HG03064 (cell line): ENCODE measurements at regions not wholly inside any gene's neighbourhood (a gene's known extent, or its start where the extent isn't known, plus 50 kb on each side); places are given as distances from the start of the nearest gene placed in this dataset.

ENCODE experiments used
- ATAC-seq: cut with Tn5 transposase; IDR thresholded peaks from one replicate; pipeline ENCODE4 v1.9.1; 2021; ENCODE audit warnings: low read depth; ENCODE audit not compliant: unreplicated experiment

GRCh38 chr14:66380143-66380542 is 106.0 kb upstream of the CCDC196 start:
- ATAC-seq = no peak

DNA sequence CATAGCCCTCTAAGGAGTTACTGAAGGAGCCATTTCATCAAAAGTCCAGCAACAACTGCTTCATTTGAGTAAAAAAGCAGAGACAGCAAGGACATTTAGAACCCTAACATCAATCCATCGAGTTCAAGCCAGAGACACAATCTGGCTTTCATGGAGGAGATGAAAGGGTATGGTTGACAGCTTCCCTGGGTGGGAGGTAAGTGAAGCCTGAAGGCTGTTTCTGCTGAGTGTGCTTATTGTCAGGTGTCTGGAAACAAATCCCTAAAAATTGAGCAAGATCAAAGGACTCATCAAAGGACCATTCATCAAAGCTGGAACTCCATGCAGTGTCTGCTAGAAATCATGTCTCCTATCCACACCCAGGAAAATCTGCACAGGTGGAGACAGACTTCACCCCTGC is 104.4 kb upstream of the CCDC196 start:
- no peak for ATAC-seq

DNA sequence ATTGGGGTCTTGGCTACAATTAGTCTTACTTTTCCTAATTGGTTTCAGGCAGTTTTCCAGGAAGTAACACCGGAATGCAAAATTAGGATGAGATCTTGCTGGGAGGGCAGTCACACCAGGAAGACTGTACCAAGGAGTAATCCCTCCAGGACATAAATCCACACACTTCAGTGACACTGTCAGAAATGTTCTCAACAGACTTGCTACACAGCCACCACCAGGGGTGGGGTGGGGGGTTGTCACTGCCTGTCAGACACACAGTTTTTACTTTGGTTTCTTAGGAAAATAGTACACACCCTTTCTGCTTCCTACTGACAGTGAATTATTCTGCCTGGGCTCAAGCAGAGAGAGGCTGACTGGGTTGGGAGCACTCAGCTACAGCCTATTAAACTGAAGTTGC is 102.9 kb upstream of the CCDC196 start:
- ATAC-seq = no peak

GRCh38 chr14:66383771-66384170 is 102.4 kb upstream of the CCDC196 start:
- ATAC-seq = no peak

DNA sequence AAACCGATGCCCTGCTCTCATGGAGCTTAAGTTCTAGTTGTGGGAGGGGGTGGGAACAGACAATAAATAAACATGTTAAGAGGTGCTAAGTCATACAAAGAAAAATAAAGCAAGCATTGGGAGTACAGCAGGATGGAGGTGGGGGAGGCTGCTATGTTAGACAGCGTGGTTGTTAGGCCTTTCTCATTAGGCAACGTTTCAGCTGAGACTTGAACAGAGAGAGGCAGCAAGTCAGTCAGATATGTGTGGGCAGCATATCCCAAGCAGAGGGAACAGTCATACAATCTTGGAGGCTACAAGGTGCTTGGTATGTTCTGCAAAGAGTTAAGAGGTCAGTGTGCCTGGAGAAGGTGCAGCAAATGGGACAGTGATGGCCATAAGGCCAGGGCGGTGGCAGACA is 97.7 kb upstream of the CCDC196 start:
- ATAC-seq = no peak

- ATAC-seq = no peak
Observed at GRCh38 chr14:66389481-66389880, 96.7 kb upstream of the CCDC196 start.

GRCh38 chr14:66395300-66395699 is 90.9 kb upstream of the CCDC196 start:
- no peak for ATAC-seq

- no peak for ATAC-seq
Observed at GRCh38 chr14:66396164-66396563, 90.0 kb upstream of the CCDC196 start.

- ATAC-seq = no peak
Observed at GRCh38 chr14:66398437-66398836, 87.7 kb upstream of the CCDC196 start.

DNA sequence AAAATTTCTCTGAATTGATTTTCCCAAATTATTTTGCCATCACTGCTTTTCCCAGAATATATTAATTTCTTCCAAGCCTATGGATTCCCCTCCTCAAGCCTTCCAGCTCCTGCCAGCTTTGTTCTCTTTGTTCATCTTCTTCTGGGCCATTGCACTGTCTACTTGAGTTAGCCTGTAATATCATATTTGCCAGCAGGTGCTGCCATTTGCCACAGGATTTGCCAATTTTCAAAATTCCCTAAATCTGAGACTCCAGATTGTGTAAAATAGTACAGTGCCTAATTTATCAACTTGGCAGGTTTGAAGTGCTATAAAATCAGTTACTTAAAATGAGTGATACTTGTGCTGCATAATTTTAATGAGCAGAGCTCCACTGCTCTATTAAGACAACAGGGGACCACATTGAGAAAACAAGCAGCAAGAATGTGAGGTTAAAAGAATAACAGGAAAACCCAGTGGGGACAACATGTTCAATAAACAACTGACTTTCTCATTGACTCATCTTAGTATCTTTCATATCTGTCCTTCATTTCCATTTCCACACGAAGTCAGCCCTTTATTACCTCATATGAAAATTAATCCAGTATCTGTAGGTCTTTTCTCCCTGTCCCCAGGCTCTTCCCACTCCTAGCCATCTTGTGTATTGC is 84.6 kb upstream of the CCDC196 start:
- no peak for ATAC-seq

DNA sequence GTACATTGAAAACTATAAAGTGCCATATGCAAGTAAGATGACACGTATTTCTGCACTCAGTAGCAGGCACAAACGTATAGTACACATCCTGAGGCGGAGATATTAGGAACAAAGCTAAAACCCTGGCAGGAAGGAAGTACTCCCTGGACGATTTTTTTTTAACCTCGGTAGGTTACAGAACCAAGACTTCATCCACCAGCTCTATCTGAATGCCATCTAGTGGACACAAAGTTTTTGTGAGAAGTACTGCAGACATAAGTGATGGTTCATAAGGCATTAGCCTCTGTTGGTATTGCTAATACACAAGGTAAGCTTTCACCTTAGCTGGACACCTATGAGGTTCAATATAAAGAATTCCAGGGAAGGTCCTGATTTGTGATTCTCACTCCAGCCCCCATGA is 83.0 kb upstream of the CCDC196 start:
- no peak for ATAC-seq

GRCh38 chr14:66404051-66404545 is 82.1 kb upstream of the CCDC196 start:
- ATAC-seq = no peak

- no peak for ATAC-seq
Observed at GRCh38 chr14:66405158-66405557, 81.0 kb upstream of the CCDC196 start.

DNA sequence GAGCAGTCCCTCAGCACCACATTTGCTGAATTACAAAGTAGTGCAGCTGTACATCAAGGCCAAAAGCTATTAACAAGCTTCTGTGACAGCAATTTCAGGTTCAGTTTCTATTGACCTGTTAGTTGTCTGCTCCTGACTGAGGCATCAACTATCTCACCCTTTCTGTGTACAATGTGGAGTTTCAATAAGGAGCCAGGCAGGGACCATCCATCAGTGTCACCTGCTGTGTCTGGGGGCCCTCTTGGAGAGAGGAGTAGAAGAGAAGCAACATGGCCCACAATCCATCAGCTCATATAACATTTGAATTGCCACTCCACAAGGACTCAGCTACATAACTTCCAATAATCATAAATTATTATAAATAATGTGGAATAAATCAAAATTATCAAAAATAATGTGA is 72.3 kb upstream of the CCDC196 start:
- ATAC-seq = no peak

DNA sequence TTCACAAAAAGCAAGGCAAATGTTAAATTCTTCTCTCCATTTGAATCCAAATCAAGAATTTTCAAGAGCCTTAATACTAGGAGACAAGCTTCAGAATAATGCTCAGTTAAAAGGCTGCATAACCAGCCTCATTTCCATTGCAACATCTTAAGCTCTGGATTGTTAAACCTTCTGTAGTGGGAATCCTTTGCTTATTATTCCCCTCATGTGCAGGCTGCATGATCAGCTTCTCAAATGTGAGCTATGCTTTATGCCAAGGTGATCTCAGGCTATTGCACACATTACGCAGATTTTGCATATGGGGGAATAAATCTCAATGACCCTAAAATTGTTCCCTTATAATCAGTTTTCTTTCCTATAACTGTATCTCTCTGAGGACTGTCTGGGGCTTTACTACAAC is 71.7 kb upstream of the CCDC196 start:
- ATAC-seq = no peak

GRCh38 chr14:66420251-66421006 is 65.7 kb upstream of the CCDC196 start:
- ATAC-seq = no peak

GRCh38 chr14:66421990-66422946 is 63.9 kb upstream of the CCDC196 start:
- ATAC-seq = no peak

DNA sequence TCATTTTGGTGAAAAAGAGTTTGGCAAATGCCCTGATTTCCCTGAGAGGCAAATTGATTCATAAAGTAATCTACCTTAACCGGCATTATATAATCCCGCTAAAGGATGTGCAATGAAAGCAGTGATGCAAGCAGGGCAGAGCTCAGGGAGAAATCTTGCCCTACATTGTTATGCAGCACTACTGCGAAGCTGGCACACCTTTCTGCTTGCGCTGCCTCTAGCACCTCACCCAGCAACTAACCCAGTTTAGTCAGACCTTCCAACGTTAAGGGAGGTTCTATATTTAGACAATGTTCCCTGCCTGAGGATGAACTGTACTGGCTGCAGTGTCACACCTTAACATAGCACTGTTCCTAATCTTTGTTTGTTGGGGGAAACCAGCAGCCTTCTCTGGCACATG is 60.8 kb upstream of the CCDC196 start:
- no peak for ATAC-seq

DNA sequence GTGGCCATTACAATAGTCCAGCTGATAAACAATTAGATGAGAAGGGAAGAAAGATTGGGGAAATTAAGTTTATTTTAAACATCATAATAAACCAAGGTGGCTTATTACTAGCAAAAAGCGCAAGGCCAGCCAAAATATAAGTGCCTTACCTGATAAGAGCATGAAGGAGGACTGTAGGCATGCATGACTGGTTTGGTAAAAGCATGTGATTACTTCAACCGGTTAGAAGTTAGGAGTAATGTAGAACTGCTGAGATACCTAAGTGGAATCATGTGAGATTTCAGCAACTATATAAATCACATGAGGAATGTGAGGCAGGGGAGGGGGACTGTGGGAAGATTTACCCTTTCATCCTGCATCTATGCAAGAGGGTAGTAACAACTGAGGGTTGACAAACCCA is 59.7 kb upstream of the CCDC196 start:
- ATAC-seq = no peak

DNA sequence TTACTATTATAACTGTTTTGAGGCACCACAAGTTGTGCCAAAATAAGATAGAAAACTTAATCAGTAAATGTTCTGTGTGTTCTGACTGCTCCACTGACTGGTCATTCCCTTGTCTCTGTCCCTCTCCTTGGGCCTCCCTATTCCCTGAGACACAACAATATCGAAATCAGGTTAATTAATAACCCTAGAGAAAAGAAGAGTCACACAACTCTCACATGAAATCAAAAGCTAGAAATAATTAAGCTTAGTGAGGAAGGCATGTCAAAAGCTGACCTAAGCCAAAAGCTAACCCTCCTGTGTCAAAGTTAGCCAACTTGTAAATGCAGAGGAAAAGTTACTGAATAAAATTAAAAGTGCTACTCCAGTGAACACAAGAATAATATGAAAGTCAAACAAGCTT is 53.8 kb upstream of the CCDC196 start:
- no peak for ATAC-seq

- ATAC-seq = no peak
Observed at GRCh38 chr14:66434464-66434863, 51.7 kb upstream of the CCDC196 start.
